CD14-positive monocyte (primary cell): ENCODE measurements at regions not wholly inside any gene's neighbourhood (a gene's known extent, or its start where the extent isn't known, plus 50 kb on each side); places are given as distances from the start of the nearest gene placed in this dataset.
"Not testable (repeated sequence)": the region's sequence is repeated elsewhere in the genome, so short reads cannot be mapped to it uniquely, and the experiment has no call there.

Experiments
- DNase-seq, 3 donors: peaks; one replicate each; pipeline ENCODE4 v3.0.0-alpha.2; 2011 to 2022
- H2AFZ ChIP-seq: 2 replicates; pipeline ENCODE4 v1.6.0; 2012; ENCODE audit warnings: mild to moderate bottlenecking, low read depth, low read length, inconsistent platforms; ENCODE audit not compliant: insufficient read depth, poor library complexity, severe bottlenecking
- H3K27ac ChIP-seq, 2 donors: 1 replicate in 1 of 2; 2 replicates in 1 of 2; pipeline ENCODE4 v1.5.1; 2012 to 2013; ENCODE audit warnings: low read length in 2 of 2, control low read depth in 1 of 2, inconsistent platforms in 1 of 2, low read depth in 1 of 2, mild to moderate bottlenecking in 1 of 2
- H3K27me3 ChIP-seq, 2 donors: one replicate each; pipeline versions ENCODE4 v1.6.0 to v1.6.1; 2011 to 2013; ENCODE audit warnings: low read length in 2 of 2; ENCODE audit not compliant: control insufficient read depth in 2 of 2, insufficient read depth in 2 of 2
- H3K36me3 ChIP-seq, 2 donors: replicated peaks in 1 of 2; 1 replicate in 1 of 2; 2 replicates in 1 of 2; pipeline versions ENCODE4 v1.5.1 to v1.6.1; 2012 to 2013; ENCODE audit warnings: low read length in 2 of 2, control low read depth in 1 of 2, inconsistent platforms in 1 of 2, mild to moderate bottlenecking in 1 of 2; ENCODE audit not compliant: insufficient read depth in 2 of 2, control insufficient read depth in 1 of 2
- H3K4me1 ChIP-seq, 2 donors: 1 replicate in 1 of 2; 2 replicates in 1 of 2; pipeline versions ENCODE4 v1.5.1 to v1.6.1; 2012 to 2013; ENCODE audit warnings: low read length in 2 of 2, control low read depth in 1 of 2, inconsistent platforms in 1 of 2, mild to moderate bottlenecking in 1 of 2, moderate library complexity in 1 of 2; ENCODE audit not compliant: insufficient read depth in 2 of 2, control insufficient read depth in 1 of 2
- H3K4me2 ChIP-seq: replicated peaks from 2 replicates; pipeline ENCODE3; 2012; ENCODE audit warnings: low read length, moderate library complexity, mild to moderate bottlenecking; ENCODE audit not compliant: poor library complexity, severe bottlenecking; ENCODE audit errors: extremely low read depth
- H3K4me3 ChIP-seq, 3 experiments: fragments of 200-600 bp in 1 of 3; sonication (generic) in 1 of 3; replicated peaks in 1 of 3; 1 replicate in 2 of 3; 2 replicates in 1 of 3; pipeline ENCODE4 v1.5.1; 2011 to 2013; ENCODE audit warnings: low read length in 3 of 3, mild to moderate bottlenecking in 3 of 3, control low read depth in 2 of 3, low read depth in 2 of 3, inconsistent platforms in 1 of 3, moderate library complexity in 1 of 3
- H3K79me2 ChIP-seq: 2 replicates; pipeline ENCODE4 v1.6.0; 2012; ENCODE audit warnings: mild to moderate bottlenecking, control low read depth, inconsistent platforms, low read length, moderate library complexity; ENCODE audit not compliant: insufficient read depth
- H3K9ac ChIP-seq: 2 replicates; pipeline ENCODE4 v1.6.0; 2017; ENCODE audit warnings: low read length, mild to moderate bottlenecking; ENCODE audit not compliant: insufficient read depth, poor library complexity, severe bottlenecking
- H3K9me3 ChIP-seq, 2 donors: replicated peaks in 1 of 2; 1 replicate in 1 of 2; 2 replicates in 1 of 2; pipeline versions ENCODE4 v1.5.1 to v1.6.1; 2012 to 2013; ENCODE audit warnings: low read length in 2 of 2, control low read depth in 1 of 2; ENCODE audit not compliant: control insufficient read depth in 1 of 2, insufficient read depth in 1 of 2
- H4K20me1 ChIP-seq: 2 replicates; pipeline ENCODE4 v1.6.0; 2012; ENCODE audit warnings: mild to moderate bottlenecking, low read length, control low read depth, moderate library complexity; ENCODE audit not compliant: insufficient read depth
- H3K27ac Mint-ChIP-seq, 7 donors: one replicate each; pipeline ENCODE4 v1.8.0; 2020; ENCODE audit warnings: mild to moderate bottlenecking in 7 of 7, mixed read lengths in 7 of 7, moderate library complexity in 6 of 7, inconsistent platforms in 2 of 7
- H3K27me3 Mint-ChIP-seq, 3 donors: one replicate each; pipeline ENCODE4 v1.8.0; 2021 to 2022; ENCODE audit warnings: low read depth in 3 of 3, mild to moderate bottlenecking in 3 of 3, mixed read lengths in 3 of 3, moderate library complexity in 3 of 3, inconsistent platforms in 1 of 3
- H3K36me3 Mint-ChIP-seq, 2 donors: one replicate each; pipeline ENCODE4 v1.8.0; 2020; ENCODE audit warnings: mixed read lengths in 2 of 2, inconsistent platforms in 1 of 2, mild to moderate bottlenecking in 1 of 2
- H3K4me1 Mint-ChIP-seq: one replicate; pipeline ENCODE4 v1.8.0; 2020; ENCODE audit warnings: mild to moderate bottlenecking, mixed read lengths
- H3K4me3 Mint-ChIP-seq, 2 donors: one replicate each; pipeline ENCODE4 v1.8.0; 2020; ENCODE audit warnings: mild to moderate bottlenecking in 2 of 2, mixed read lengths in 2 of 2, moderate library complexity in 1 of 2
- H3K9me3 Mint-ChIP-seq, 7 donors: one replicate each; pipeline ENCODE4 v1.8.0; 2020 to 2022; ENCODE audit warnings: mixed read lengths in 7 of 7, mild to moderate bottlenecking in 6 of 7, moderate library complexity in 6 of 7, inconsistent platforms in 2 of 7
- WGBS: methylation state at CpG from one replicate; pipeline ENCODE4 v1.1.5; 2013; ENCODE audit warnings: missing lambda C conversion rate; ENCODE audit not compliant: insufficient coverage; 5-methylcytosine and 5-hydroxymethylcytosine counted together
- intact Hi-C, 2 donors: fragments of 100-400 bp; cut with micrococcal nuclease; formaldehyde crosslinking; loops; one replicate each; pipeline versions ENCODE4 v1.15.0 to v1.15.1; 2023
- TF ChIP-seq, protein P1 (sequence below): fragments of 200-600 bp; IDR thresholded peaks from one replicate; pipeline ENCODE4 v1.8.0; 2022; ENCODE audit warnings: antibody characterized with exemption, mild to moderate bottlenecking

DNA sequence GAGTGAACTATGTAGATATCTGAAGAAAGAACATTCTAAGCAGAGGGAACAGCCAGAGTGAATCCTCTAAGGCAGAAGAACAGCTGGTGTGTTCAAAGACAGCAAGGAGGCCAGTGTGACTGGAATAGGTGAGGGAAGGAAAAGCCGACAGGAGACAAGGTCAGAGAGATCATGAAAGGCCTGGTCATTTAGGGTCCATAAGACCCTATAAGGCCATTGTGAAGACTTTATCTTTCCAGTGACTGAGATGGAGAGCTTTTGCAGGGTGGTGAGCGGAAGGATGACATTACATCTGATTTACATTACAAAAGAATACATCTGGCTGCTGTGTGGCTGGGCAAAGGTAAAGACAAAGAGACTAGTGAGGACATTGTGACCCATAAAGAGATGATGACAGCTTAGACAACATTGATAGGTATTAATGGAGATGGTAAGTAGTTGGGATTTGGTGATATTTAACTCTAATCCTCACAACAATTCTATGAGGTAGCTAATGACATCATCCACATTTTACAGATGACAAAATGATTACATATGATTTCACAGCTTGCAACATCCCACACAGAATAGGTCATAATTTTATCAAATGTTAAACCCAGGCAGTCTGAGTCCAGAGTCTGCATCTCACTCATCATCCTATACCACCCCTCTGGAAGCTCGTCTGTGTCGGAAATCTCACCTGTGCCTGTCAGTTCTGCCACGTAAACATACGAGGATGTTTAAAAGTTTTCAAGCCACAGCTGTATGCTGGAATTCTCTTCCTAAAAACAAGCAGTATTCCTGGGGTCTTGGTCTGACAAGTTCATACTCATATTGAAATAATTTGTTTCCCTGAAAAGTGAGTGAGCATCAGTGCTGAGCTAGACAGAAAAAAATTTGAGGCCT lies 70.2 kb upstream of the PIK3R4 start:
- Mint-ChIP-seq H3K9me3 (peaks cover 0 to 7% (median 0%) of the 10 kb centered on the region in 7 donors), H3K4me3 (no peak overlapping the region), H3K4me1 (peaks cover 9% of the 10 kb centered on the region), H3K27me3 (peaks cover 0 to 4% (median 0%) of the 10 kb centered on the region in 3 donors), H3K27ac (no peak overlapping the region), H3K36me3 (no peaks in the 10 kb centered on the region)
- intact Hi-C loops = no loop called here
- H3K79me2 ChIP-seq = no peaks in the 10 kb centered on the region
- H3K9me3 ChIP-seq = no peaks in the 10 kb centered on the region
- no peak overlapping the region for H3K4me3 ChIP-seq
- WGBS = 92% methylated on average over 4 of the region's 6 CpGs
- H3K27ac ChIP-seq = no peak overlapping the region
- no peak overlapping the region for H2AFZ ChIP-seq
- no peaks in the 10 kb centered on the region for H3K36me3 ChIP-seq
- no peak overlapping the region for H3K4me2 ChIP-seq
- TF ChIP-seq, protein P1, sequence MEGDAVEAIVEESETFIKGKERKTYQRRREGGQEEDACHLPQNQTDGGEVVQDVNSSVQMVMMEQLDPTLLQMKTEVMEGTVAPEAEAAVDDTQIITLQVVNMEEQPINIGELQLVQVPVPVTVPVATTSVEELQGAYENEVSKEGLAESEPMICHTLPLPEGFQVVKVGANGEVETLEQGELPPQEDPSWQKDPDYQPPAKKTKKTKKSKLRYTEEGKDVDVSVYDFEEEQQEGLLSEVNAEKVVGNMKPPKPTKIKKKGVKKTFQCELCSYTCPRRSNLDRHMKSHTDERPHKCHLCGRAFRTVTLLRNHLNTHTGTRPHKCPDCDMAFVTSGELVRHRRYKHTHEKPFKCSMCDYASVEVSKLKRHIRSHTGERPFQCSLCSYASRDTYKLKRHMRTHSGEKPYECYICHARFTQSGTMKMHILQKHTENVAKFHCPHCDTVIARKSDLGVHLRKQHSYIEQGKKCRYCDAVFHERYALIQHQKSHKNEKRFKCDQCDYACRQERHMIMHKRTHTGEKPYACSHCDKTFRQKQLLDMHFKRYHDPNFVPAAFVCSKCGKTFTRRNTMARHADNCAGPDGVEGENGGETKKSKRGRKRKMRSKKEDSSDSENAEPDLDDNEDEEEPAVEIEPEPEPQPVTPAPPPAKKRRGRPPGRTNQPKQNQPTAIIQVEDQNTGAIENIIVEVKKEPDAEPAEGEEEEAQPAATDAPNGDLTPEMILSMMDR = no peak
- H3K9ac ChIP-seq = no peak overlapping the region
- no peaks in the 10 kb centered on the region for H3K27me3 ChIP-seq
- H3K4me1 ChIP-seq = peaks cover 9 to 13% of the 10 kb centered on the region in 2 donors
- no peaks in the 10 kb centered on the region for H4K20me1 ChIP-seq
- DNase-seq = no peak

DNA sequence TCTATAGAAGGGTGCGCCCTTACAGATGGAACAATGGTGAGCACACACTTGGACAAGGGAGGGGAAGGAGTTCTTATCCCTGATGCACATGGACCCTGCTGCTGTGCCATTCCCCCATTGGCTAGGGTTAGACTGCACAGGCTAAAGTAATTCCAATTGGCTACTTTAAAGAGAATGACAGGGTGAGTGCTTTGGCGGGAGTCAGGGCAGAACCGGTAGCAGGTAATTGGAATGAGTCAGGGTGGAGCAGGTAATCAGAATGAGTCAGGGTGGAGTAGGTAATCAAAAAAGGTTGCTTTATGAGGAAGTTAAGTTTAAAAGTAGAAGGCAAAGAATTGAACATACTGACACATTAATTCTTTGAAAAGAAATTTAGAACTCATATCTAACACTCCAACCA lies 71.4 kb upstream of the PIK3R4 start:
- H2AFZ ChIP-seq, H3K9ac ChIP-seq, H3K79me2 ChIP-seq, H3K27ac ChIP-seq, intact Hi-C loops, H3K36me3 ChIP-seq, H3K27ac Mint-ChIP-seq, H3K36me3 Mint-ChIP-seq, H3K9me3 ChIP-seq, H3K4me3 ChIP-seq, H3K9me3 Mint-ChIP-seq, H3K27me3 ChIP-seq, H4K20me1 ChIP-seq, H3K27me3 Mint-ChIP-seq, H3K4me2 ChIP-seq, H3K4me3 Mint-ChIP-seq, DNase-seq: not testable (repeated sequence)
- 90% methylated on average over 2 of the region's 3 CpGs for WGBS
- H3K4me1 ChIP-seq = peaks cover 9 to 16% of the 10 kb centered on the region in 2 donors
- H3K4me1 Mint-ChIP-seq = peaks cover 15% of the 10 kb centered on the region
